ENCODE measurements at regions not wholly inside any gene's neighbourhood (a gene's known extent, or its start where the extent isn't known, plus 50 kb on each side); places are given as distances from the start of the nearest gene placed in this dataset.

- H3K4me1 ChIP-seq = no peaks in the 10 kb centered on the region
- H3K36me3 ChIP-seq = no peaks in the 10 kb centered on the region
- ATAC-seq = no peak
- intact Hi-C loops (cut with DNase I; ENCODE audit: low total_unique reads) = no loop called here
- H3K9me3 ChIP-seq = no peaks in the 10 kb centered on the region
- DNase-seq = no peak
- TF ChIP-seq POLR2A (IDR thresholded peaks at IDR 0.05) (no peak), CTCF (IDR thresholded peaks at IDR 0.05 in 4 of 5, conservative IDR thresholded peaks at IDR 0.05 in 1 of 5) (no peak)
- no peaks in the 10 kb centered on the region for H3K27me3 ChIP-seq
- no peak overlapping the region for H3K27ac ChIP-seq
- H3K4me3 ChIP-seq = no peak overlapping the region
- in situ Hi-C loops (cut with MboI; ENCODE audit: low sequenced_read_pairs in 4 of 4) = no loop called here
These were observed 381.2 kb downstream of the CD83 start for GRCh38 chr6:14498748-14499147.

DNA sequence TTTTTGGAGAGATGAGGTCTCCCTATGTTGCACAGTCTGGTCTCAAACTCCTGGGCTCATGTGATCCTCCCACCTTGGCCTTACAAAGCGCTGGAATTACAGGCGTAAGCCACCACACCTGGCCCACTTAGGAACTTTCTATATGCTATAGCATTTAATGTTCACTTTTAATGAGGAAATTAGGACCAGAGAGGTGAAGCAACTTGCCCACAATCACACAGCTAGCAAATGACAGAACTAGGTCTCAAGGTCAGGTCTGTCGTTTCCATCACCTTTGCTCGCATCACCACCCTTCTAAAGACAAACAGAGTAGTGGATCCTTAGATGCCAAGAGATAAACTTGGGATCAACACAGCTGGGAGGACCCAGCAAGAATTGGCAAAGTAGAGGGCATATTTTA, 381.7 kb downstream of the CD83 start:
- in situ Hi-C loops (cut with MboI; ENCODE audit: low sequenced_read_pairs in 4 of 4) = no loop called here

GRCh38 chr6:14499841-14500240, 382.3 kb downstream of the CD83 start:
- Histone ChIP-seq H3K4me3 (no peak overlapping the region), H3K27ac (no peak overlapping the region), H3K27me3 (no peaks in the 10 kb centered on the region), H3K9me3 (no peaks in the 10 kb centered on the region), H3K4me1 (no peaks in the 10 kb centered on the region), H3K36me3 (no peaks in the 10 kb centered on the region)
- ATAC-seq (peak in 1 of 2 donors; percentile 42), DNase-seq (no peak)
- in situ Hi-C loops (cut with MboI; ENCODE audit: low sequenced_read_pairs in 4 of 4) (no loop called here), intact Hi-C loops (cut with DNase I; ENCODE audit: low total_unique reads) (no loop called here)
- no peak for TF ChIP-seq POLR2A (IDR thresholded peaks at IDR 0.05)
- TF ChIP-seq CTCF (IDR thresholded peaks at IDR 0.05 in 4 of 5, conservative IDR thresholded peaks at IDR 0.05 in 1 of 5) = no peak

More for the DNA sequence above, 381.7 kb downstream of the CD83 start:
- H3K27ac ChIP-seq = no peak overlapping the region
- H3K4me3 ChIP-seq = no peak overlapping the region
- no peaks in the 10 kb centered on the region for H3K27me3 ChIP-seq
- H3K4me1 ChIP-seq = no peaks in the 10 kb centered on the region
- H3K36me3 ChIP-seq = no peaks in the 10 kb centered on the region
- DNase-seq = no peak
- intact Hi-C loops (cut with DNase I; ENCODE audit: low total_unique reads) = no loop called here
- ATAC-seq = no peak
- H3K9me3 ChIP-seq = no peaks in the 10 kb centered on the region
- TF ChIP-seq POLR2A (IDR thresholded peaks at IDR 0.05) (no peak), CTCF (IDR thresholded peaks at IDR 0.05 in 4 of 5, conservative IDR thresholded peaks at IDR 0.05 in 1 of 5) (no peak)

DNA sequence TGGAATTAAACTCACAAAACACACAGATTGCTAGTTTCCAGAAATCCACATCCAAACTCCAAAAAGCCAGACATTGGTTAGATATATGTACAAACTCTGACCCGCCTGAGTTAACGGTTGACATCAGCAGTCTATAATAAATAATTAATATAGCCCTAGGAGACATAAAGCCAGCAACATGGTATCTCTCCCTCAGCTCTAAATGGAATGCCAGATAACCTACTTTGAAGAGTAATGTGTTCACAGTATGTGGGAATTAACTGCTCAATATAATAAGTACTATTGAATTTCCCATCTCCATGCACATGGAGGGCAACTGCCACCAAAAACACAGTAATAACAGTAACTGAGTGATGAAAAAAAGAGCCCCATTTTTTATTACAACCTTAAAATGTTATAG, 383.2 kb downstream of the CD83 start:
- in situ Hi-C loops (cut with MboI; ENCODE audit: low sequenced_read_pairs in 4 of 4) = no loop called here
- intact Hi-C loops (cut with DNase I; ENCODE audit: low total_unique reads) = no loop called here
- H3K27me3 ChIP-seq = no peaks in the 10 kb centered on the region

More for the DNA sequence above, 383.2 kb downstream of the CD83 start:
- Histone ChIP-seq H3K4me1 (no peaks in the 10 kb centered on the region), H3K4me3 (no peak overlapping the region), H3K27ac (no peak overlapping the region), H3K9me3 (no peaks in the 10 kb centered on the region), H3K36me3 (no peaks in the 10 kb centered on the region)
- DNase-seq (no peak), ATAC-seq (no peak)
- TF ChIP-seq POLR2A (IDR thresholded peaks at IDR 0.05) = no peak
- TF ChIP-seq CTCF (IDR thresholded peaks at IDR 0.05 in 4 of 5, conservative IDR thresholded peaks at IDR 0.05 in 1 of 5) = no peak
